ENCODE measurements at regions not wholly inside any gene's neighbourhood (a gene's known extent, or its start where the extent isn't known, plus 50 kb on each side); places are given as distances from the start of the nearest gene placed in this dataset.
A peak's percentile ranks its signal among the peaks of the same experiment; 100 is the strongest.
"Not testable (repeated sequence)": the region's sequence is repeated elsewhere in the genome, so short reads cannot be mapped to it uniquely, and the experiment has no call there.

- intact Hi-C loops (cut with micrococcal nuclease) = no loop called here
Observed at GRCh38 chr6:14549871-14550270, 432.3 kb downstream of the CD83 start.

GRCh38 chr6:14550410-14550809, 432.8 kb downstream of the CD83 start:
- no peak for ATAC-seq
- intact Hi-C loops (cut with micrococcal nuclease) = no loop called here

More at GRCh38 chr6:14549871-14550270, 432.3 kb downstream of the CD83 start:
- no peak for DNase-seq
- ATAC-seq = no peak

GRCh38 chr6:14550822-14551221, 433.2 kb downstream of the CD83 start:
- peak; percentile 98 for ATAC-seq
- intact Hi-C loops (cut with micrococcal nuclease) = no loop called here
- peak; percentile 47 for DNase-seq

More at GRCh38 chr6:14550410-14550809, 432.8 kb downstream of the CD83 start:
- DNase-seq = no peak

GRCh38 chr6:14551601-14552000, 434.0 kb downstream of the CD83 start:
- intact Hi-C loops (cut with micrococcal nuclease); ATAC-seq; DNase-seq: not testable (repeated sequence)

GRCh38 chr6:14552891-14553290, 435.3 kb downstream of the CD83 start:
- DNase-seq (no peak), ATAC-seq (no peak)
- intact Hi-C loops (cut with micrococcal nuclease) = no loop called here

GRCh38 chr6:14553515-14553914, 435.9 kb downstream of the CD83 start:
- no peak for ATAC-seq
- no peak for DNase-seq
- intact Hi-C loops (cut with micrococcal nuclease) = no loop called here

- DNase-seq (no peak), ATAC-seq (no peak)
- intact Hi-C loops (cut with micrococcal nuclease) = no loop called here
Observed at GRCh38 chr6:14555804-14556203, 438.2 kb downstream of the CD83 start.

- DNase-seq (no peak), ATAC-seq (no peak)
- intact Hi-C loops (cut with micrococcal nuclease) = no loop called here
Observed at GRCh38 chr6:14559746-14560536, 442.4 kb downstream of the CD83 start.

- ATAC-seq; DNase-seq; intact Hi-C loops (cut with micrococcal nuclease): not testable (repeated sequence)
Observed at GRCh38 chr6:14561563-14561962, 444.0 kb downstream of the CD83 start.

GRCh38 chr6:14567842-14568241, 450.3 kb downstream of the CD83 start:
- ATAC-seq (no peak), DNase-seq (no peak)
- intact Hi-C loops (cut with micrococcal nuclease) = no loop called here

- ATAC-seq (no peak), DNase-seq (no peak)
- intact Hi-C loops (cut with micrococcal nuclease) = no loop called here
Observed at GRCh38 chr6:14569394-14569793, 451.8 kb downstream of the CD83 start.

GRCh38 chr6:14569874-14570273, 452.3 kb downstream of the CD83 start:
- ATAC-seq; intact Hi-C loops (cut with micrococcal nuclease); DNase-seq: not testable (repeated sequence)

GRCh38 chr6:14571001-14571400, 453.4 kb downstream of the CD83 start:
- intact Hi-C loops (cut with micrococcal nuclease) = no loop called here
- ATAC-seq = no peak
- DNase-seq = no peak

- intact Hi-C loops (cut with micrococcal nuclease) = no loop called here
- ATAC-seq (peak; percentile 19), DNase-seq (no peak)
Observed at GRCh38 chr6:14571746-14572145, 454.2 kb downstream of the CD83 start.

- no peak for DNase-seq
- intact Hi-C loops (cut with micrococcal nuclease) = no loop called here
- ATAC-seq = peak; percentile 86
Observed at GRCh38 chr6:14573267-14573666, 455.7 kb downstream of the CD83 start.

GRCh38 chr6:14573703-14574290, 456.2 kb downstream of the CD83 start:
- DNase-seq (no peak), ATAC-seq (no peak)
- intact Hi-C loops (cut with micrococcal nuclease) = no loop called here

GRCh38 chr6:14575961-14576360, 458.4 kb downstream of the CD83 start:
- DNase-seq = no peak
- intact Hi-C loops (cut with micrococcal nuclease) = no loop called here
- ATAC-seq = no peak

- DNase-seq (no peak), ATAC-seq (no peak)
- intact Hi-C loops (cut with micrococcal nuclease) = no loop called here
Observed at GRCh38 chr6:14578994-14579393, 461.4 kb downstream of the CD83 start.

- ATAC-seq = no peak
- intact Hi-C loops (cut with micrococcal nuclease) = no loop called here
- no peak for DNase-seq
Observed at GRCh38 chr6:14582749-14583148, 465.2 kb downstream of the CD83 start.

- no peak for ATAC-seq
- intact Hi-C loops (cut with micrococcal nuclease) = no loop called here
- DNase-seq = no peak
Observed at GRCh38 chr6:14583826-14584225, 466.3 kb downstream of the CD83 start.

GRCh38 chr6:14584450-14584849, 466.9 kb downstream of the CD83 start:
- intact Hi-C loops (cut with micrococcal nuclease) = no loop called here

More at GRCh38 chr6:14584450-14584849, 466.9 kb downstream of the CD83 start:
- DNase-seq (no peak), ATAC-seq (peak; percentile 61)
